ENCODE measurements at regions not wholly inside any gene's neighbourhood (a gene's known extent, or its start where the extent isn't known, plus 50 kb on each side); places are given as distances from the start of the nearest gene placed in this dataset.
"Not testable (repeated sequence)": the region's sequence is repeated elsewhere in the genome, so short reads cannot be mapped to it uniquely, and the experiment has no call there.

- Mint-ChIP-seq H3K9me3 (no peaks in the 10 kb centered on the region), H3K4me3 (no peak overlapping the region), H3K36me3 (ENCODE audit: low read depth) (no peaks in the 10 kb centered on the region), H3K27me3 (no peaks in the 10 kb centered on the region), H3K27ac (no peak overlapping the region), H3K4me1 (no peaks in the 10 kb centered on the region)
- CTCF ChIA-PET = no interaction called here
- no peak for DNase-seq
- POLR2A ChIA-PET = no interaction called here
Measured at GRCh38 chr5:91639744-91640143, 256.6 kb upstream of the ARRDC3 start.

DNA sequence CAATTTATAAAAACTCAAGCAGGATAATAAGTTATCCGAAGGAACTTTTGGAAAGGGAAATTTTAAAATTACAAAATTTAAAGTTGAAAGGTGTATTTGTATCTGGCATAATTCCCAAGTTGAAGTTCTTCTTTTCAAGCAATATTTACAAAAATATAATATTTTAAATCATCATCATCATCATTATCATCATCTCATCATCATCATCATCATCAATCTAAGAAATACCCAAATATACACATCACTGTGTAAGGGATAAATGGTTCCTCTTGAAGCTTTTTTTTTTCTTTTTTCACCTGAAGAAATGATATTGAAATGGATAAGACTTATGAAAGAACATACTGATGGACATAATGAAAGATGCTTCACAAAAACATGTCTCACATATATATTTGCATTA, 254.9 kb upstream of the ARRDC3 start:
- CTCF ChIA-PET = no interaction called here
- Mint-ChIP-seq H3K27ac (no peak overlapping the region), H3K9me3 (no peaks in the 10 kb centered on the region), H3K36me3 (ENCODE audit: low read depth) (no peaks in the 10 kb centered on the region), H3K27me3 (no peaks in the 10 kb centered on the region), H3K4me1 (no peaks in the 10 kb centered on the region), H3K4me3 (no peak overlapping the region)
- no peak for DNase-seq
- POLR2A ChIA-PET = no interaction called here

- H3K36me3 Mint-ChIP-seq (ENCODE audit: low read depth) = no peaks in the 10 kb centered on the region
- ChIA-PET POLR2A (no interaction called here), CTCF (no interaction called here)
Measured at GRCh38 chr5:91635950-91636734, 253.0 kb upstream of the ARRDC3 start.

GRCh38 chr5:91632871-91633270, 249.8 kb upstream of the ARRDC3 start:
- no peaks in the 10 kb centered on the region for H3K36me3 Mint-ChIP-seq (ENCODE audit: low read depth)
- POLR2A ChIA-PET = no interaction called here
- no peaks in the 10 kb centered on the region for H3K27me3 Mint-ChIP-seq
- CTCF ChIA-PET = interaction anchor here (2.3 kb wide), 1 partner anchor 9 kb away, joined by 6 read pairs; no protein-coding TSS in a partner anchor
- H3K4me1 Mint-ChIP-seq = no peaks in the 10 kb centered on the region
- no peaks in the 10 kb centered on the region for H3K9me3 Mint-ChIP-seq
- no peak overlapping the region for H3K4me3 Mint-ChIP-seq
- H3K27ac Mint-ChIP-seq = no peak overlapping the region
- DNase-seq = no peak

More at GRCh38 chr5:91635950-91636734, 253.0 kb upstream of the ARRDC3 start:
- H3K4me3 Mint-ChIP-seq = no peak overlapping the region
- no peaks in the 10 kb centered on the region for H3K27me3 Mint-ChIP-seq
- H3K4me1 Mint-ChIP-seq = no peaks in the 10 kb centered on the region
- no peak overlapping the region for H3K27ac Mint-ChIP-seq
- no peaks in the 10 kb centered on the region for H3K9me3 Mint-ChIP-seq
- no peak for DNase-seq

- H3K27me3 Mint-ChIP-seq = no peaks in the 10 kb centered on the region
- H3K36me3 Mint-ChIP-seq (ENCODE audit: low read depth) = no peaks in the 10 kb centered on the region
- H3K4me1 Mint-ChIP-seq = no peaks in the 10 kb centered on the region
- no peak overlapping the region for H3K27ac Mint-ChIP-seq
- no peak for DNase-seq
- ChIA-PET POLR2A (no interaction called here), CTCF (no interaction called here)
- no peak overlapping the region for H3K4me3 Mint-ChIP-seq
- H3K9me3 Mint-ChIP-seq = no peaks in the 10 kb centered on the region
Measured at GRCh38 chr5:91611746-91612145, 228.6 kb upstream of the ARRDC3 start.

GRCh38 chr5:91607675-91608074, 224.6 kb upstream of the ARRDC3 start:
- ChIA-PET POLR2A (no interaction called here), CTCF (no interaction called here)
- H3K9me3 Mint-ChIP-seq = no peaks in the 10 kb centered on the region
- no peak overlapping the region for H3K4me3 Mint-ChIP-seq
- H3K4me1 Mint-ChIP-seq = no peaks in the 10 kb centered on the region
- H3K27me3 Mint-ChIP-seq = no peaks in the 10 kb centered on the region
- H3K27ac Mint-ChIP-seq = no peak overlapping the region
- no peaks in the 10 kb centered on the region for H3K36me3 Mint-ChIP-seq (ENCODE audit: low read depth)
- no peak for DNase-seq

DNA sequence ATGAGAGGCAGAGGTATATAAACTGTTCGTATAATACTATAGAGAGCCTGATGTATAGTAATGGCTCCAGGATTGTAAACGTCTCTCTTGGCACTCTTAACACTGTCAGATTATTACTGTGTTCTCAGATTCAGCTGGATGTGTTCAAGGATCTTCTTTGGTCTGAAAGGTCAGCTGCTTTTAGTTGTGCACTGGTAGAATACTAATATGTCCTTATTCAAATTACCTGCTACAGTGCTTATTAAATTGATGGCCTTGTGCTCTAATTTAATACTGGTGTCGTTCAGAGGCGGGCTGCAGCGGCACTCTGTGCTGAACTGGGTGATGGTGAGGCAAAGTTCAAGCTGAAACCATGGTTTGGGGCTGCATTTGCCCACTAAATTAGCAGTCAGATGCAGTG, 216.7 kb upstream of the ARRDC3 start:
- no peak for DNase-seq
- no peaks in the 10 kb centered on the region for H3K9me3 Mint-ChIP-seq
- H3K4me3 Mint-ChIP-seq = no peak overlapping the region
- H3K27ac Mint-ChIP-seq = no peak overlapping the region
- POLR2A ChIA-PET = interaction anchor here (0.6 kb wide), 1 partner anchor 1981 kb away, joined by 3 read pairs; the partner anchor contains the start of gene NR2F1-AS1
- H3K4me1 Mint-ChIP-seq = no peaks in the 10 kb centered on the region
- H3K27me3 Mint-ChIP-seq = no peaks in the 10 kb centered on the region
- H3K36me3 Mint-ChIP-seq (ENCODE audit: low read depth) = no peaks in the 10 kb centered on the region
- CTCF ChIA-PET = no interaction called here

- H3K4me3 Mint-ChIP-seq = no peak overlapping the region
- H3K27me3 Mint-ChIP-seq = no peaks in the 10 kb centered on the region
- H3K9me3 Mint-ChIP-seq = peaks cover 2% of the 10 kb centered on the region
- ChIA-PET POLR2A (no interaction called here), CTCF (no interaction called here)
- no peaks in the 10 kb centered on the region for H3K36me3 Mint-ChIP-seq (ENCODE audit: low read depth)
- no peaks in the 10 kb centered on the region for H3K4me1 Mint-ChIP-seq
- no peak overlapping the region for H3K27ac Mint-ChIP-seq
- DNase-seq = no peak
Measured at GRCh38 chr5:91598216-91598615, 215.1 kb upstream of the ARRDC3 start.

DNA sequence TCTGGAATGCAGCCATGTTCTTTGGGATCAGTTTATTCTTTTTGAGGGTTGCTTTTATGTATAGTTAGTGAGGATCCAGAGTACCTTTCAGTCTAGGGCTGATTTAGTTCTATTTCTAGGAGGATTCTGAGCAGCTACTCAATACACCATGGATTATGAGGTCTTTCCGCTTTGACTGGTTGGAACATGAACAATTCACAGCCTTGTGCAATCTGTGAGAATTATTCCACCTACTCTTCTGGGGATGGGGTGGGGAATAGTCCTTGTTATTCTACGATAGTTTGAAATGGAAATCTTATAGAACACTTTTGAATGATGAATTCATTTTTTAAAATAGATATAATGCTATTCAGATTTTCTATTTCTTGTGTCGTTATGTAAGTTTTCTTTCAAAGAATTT, 212.3 kb upstream of the ARRDC3 start:
- no peaks in the 10 kb centered on the region for H3K4me1 Mint-ChIP-seq
- ChIA-PET POLR2A (no interaction called here), CTCF (no interaction called here)
- peaks cover 11% of the 10 kb centered on the region for H3K9me3 Mint-ChIP-seq
- no peak for DNase-seq
- H3K27me3 Mint-ChIP-seq = no peaks in the 10 kb centered on the region
- no peaks in the 10 kb centered on the region for H3K36me3 Mint-ChIP-seq (ENCODE audit: low read depth)
- H3K27ac Mint-ChIP-seq = no peak overlapping the region
- H3K4me3 Mint-ChIP-seq = no peak overlapping the region

DNA sequence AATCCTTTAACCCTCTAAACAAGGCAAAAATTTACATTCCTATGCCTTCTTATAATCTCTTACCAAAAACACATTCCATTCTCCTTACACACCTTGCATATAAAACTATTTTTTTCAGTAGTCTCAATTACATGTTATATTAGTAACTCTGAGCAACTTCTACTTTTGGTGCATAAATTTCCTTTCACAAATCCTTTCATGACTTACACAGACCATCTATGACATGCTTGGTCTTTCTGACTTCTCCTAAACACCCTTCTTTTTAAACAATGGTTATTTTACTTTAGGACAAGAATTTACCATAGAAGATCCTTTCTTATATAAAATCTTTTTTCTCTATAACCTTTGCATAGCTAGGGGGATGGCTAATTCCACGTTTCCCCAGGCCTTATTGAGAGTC, 208.0 kb upstream of the ARRDC3 start:
- ChIA-PET CTCF (no interaction called here), POLR2A (no interaction called here)
- Mint-ChIP-seq H3K9me3 (peaks cover 15% of the 10 kb centered on the region), H3K4me1 (no peaks in the 10 kb centered on the region), H3K27me3 (no peaks in the 10 kb centered on the region), H3K36me3 (ENCODE audit: low read depth) (no peaks in the 10 kb centered on the region), H3K27ac (no peak overlapping the region), H3K4me3 (no peak overlapping the region)
- no peak for DNase-seq

DNA sequence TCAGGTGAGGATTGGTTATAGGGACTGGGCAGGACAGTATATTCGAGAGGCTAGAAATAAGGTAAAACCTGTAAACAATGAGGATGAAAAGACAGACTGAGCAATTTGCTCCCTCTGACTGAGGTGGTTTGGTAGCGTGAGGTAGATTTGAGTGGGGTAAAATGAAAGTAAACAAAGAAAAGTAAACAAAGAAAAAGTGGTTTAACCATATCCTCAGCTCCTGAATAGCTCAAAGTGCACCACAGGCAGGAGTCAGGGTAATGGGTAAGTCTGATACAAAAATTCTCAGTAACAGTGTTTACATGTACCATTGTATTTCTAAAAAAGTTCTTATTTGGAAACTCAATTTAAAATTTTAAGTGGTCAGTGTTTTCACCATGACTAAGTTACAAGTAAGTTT, 203.1 kb upstream of the ARRDC3 start:
- H3K36me3 Mint-ChIP-seq (ENCODE audit: low read depth) = no peaks in the 10 kb centered on the region
- ChIA-PET POLR2A (no interaction called here), CTCF (no interaction called here)
- no peak overlapping the region for H3K4me3 Mint-ChIP-seq
- H3K9me3 Mint-ChIP-seq = peaks cover 9% of the 10 kb centered on the region
- no peaks in the 10 kb centered on the region for H3K27me3 Mint-ChIP-seq
- no peak overlapping the region for H3K27ac Mint-ChIP-seq
- no peaks in the 10 kb centered on the region for H3K4me1 Mint-ChIP-seq
- DNase-seq = no peak

DNA sequence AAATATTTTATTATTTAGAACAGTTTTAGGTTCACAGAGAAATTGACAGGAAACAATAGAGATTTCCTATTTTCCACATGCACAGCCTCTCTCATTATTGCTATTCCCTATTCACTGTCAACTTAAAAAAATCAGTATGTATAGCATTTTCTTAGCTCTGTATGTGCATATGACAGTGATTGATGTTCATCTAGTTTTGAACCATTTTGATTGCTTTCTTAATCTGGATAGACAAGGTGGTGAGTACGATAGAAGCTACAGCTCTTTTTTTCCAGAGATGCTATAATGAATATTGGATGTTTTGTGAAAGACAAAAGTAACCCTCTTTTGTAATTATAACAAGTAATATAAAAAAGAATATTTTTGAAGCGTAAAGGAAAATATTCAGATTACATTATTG, 201.2 kb upstream of the ARRDC3 start:
- H3K36me3 Mint-ChIP-seq (ENCODE audit: low read depth) = no peaks in the 10 kb centered on the region

DNA sequence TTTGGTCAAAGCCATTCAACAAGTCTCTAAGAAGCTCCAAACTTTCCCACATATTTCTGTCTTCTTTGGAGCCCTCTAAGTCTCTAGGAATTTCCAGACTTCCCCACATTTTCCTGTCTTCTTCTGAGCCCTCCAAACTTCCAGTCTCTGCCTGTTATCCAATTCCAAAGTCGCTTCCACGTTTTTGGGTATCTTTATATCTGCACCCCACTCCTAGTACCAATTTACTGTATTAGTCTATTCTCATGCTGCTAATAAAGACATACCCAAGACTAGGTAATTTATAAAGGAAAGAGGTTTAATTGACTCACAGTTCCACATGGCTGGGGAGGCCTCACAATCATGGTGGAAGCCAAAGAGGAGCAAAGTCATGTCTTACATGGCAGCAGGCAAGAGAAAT, 182.9 kb upstream of the ARRDC3 start:
- H3K9me3 Mint-ChIP-seq; CTCF ChIA-PET; DNase-seq; POLR2A ChIA-PET; H3K27me3 Mint-ChIP-seq; H3K4me1 Mint-ChIP-seq; H3K4me3 Mint-ChIP-seq; H3K27ac Mint-ChIP-seq; H3K36me3 Mint-ChIP-seq (ENCODE audit: low read depth): not testable (repeated sequence)

More for the DNA sequence above, 201.2 kb upstream of the ARRDC3 start:
- Mint-ChIP-seq H3K27ac (no peak overlapping the region), H3K9me3 (peaks cover 4% of the 10 kb centered on the region), H3K27me3 (no peaks in the 10 kb centered on the region), H3K4me1 (no peaks in the 10 kb centered on the region), H3K4me3 (no peak overlapping the region)
- DNase-seq = no peak
- ChIA-PET CTCF (no interaction called here), POLR2A (no interaction called here)

- H3K27me3 Mint-ChIP-seq = no peaks in the 10 kb centered on the region
- H3K4me3 Mint-ChIP-seq = no peak overlapping the region
- DNase-seq = no peak
- CTCF ChIA-PET = no interaction called here
- POLR2A ChIA-PET = no interaction called here
- H3K36me3 Mint-ChIP-seq (ENCODE audit: low read depth) = no peaks in the 10 kb centered on the region
- H3K9me3 Mint-ChIP-seq = peaks cover 5% of the 10 kb centered on the region
- H3K4me1 Mint-ChIP-seq = no peaks in the 10 kb centered on the region
- H3K27ac Mint-ChIP-seq = no peak overlapping the region
Measured at GRCh38 chr5:91562922-91563321, 179.8 kb upstream of the ARRDC3 start.
